Endothelial cell of umbilical vein (primary cell): ENCODE measurements at regions not wholly inside any gene's neighbourhood (a gene's known extent, or its start where the extent isn't known, plus 50 kb on each side); places are given as distances from the start of the nearest gene placed in this dataset.

Experiments used
- BruUV-seq: library from RNA; stranded (reverse); fragments of 400-500 nt; replicated peaks from 2 replicates; lab custom pipeline; 2021; lab: Mats Ljungman, UMichigan
- CTCF ChIA-PET: fragments of 300-600, 350-600 bp; sonication (Branson Sonifier 250); formaldehyde crosslinking; loops from one replicate; lab custom pipeline; 2021; ENCODE audit warnings: antibody characterized with exemption, inconsistent platforms; lab: Charles Lee
- POLR2A ChIA-PET: fragments of 300-600, 350-600 bp; sonication (Branson Sonifier 250); formaldehyde crosslinking; loops from one replicate; lab custom pipeline; 2021; ENCODE audit warnings: antibody characterized with exemption, inconsistent platforms; lab: Charles Lee
- DNase-seq: peaks from one replicate; pipeline ENCODE4 v3.0.0-alpha.2; 2011; ENCODE audit warnings: low read depth, low spot score
- FAIRE-seq: peaks from 2 replicates; lab custom pipeline; 2011; peaks lifted over from hg19 to GRCh38; lab: Jason Lieb, UNC
- H2AFZ ChIP-seq: 2 replicates; pipeline ENCODE4 v1.6.0; 2012; ENCODE audit warnings: low read depth, low read length, control low read depth, inconsistent platforms
- H3K27ac ChIP-seq: 2 replicates; pipeline ENCODE4 v1.5.1; 2011; ENCODE audit warnings: low read depth, mild to moderate bottlenecking, control low read depth, low read length, moderate library complexity; ENCODE audit not compliant: insufficient read depth
- H3K27me3 ChIP-seq, 2 experiments: 2 replicates each; pipeline versions ENCODE4 v1.6.0 to v1.6.1; 2011; ENCODE audit warnings: low read length in 2 of 2, mixed read lengths in 1 of 2; ENCODE audit not compliant: control insufficient read depth in 2 of 2, insufficient read depth in 2 of 2
- H3K36me3 ChIP-seq, 2 experiments: 2 replicates in 1 of 2; 3 replicates in 1 of 2; pipeline ENCODE4 v1.5.1; 2011; ENCODE audit warnings: low read length in 2 of 2, mild to moderate bottlenecking in 1 of 2, moderate library complexity in 1 of 2; ENCODE audit not compliant: control insufficient read depth in 2 of 2, insufficient read depth in 2 of 2; ENCODE audit errors: extremely low read depth in 1 of 2
- H3K4me1 ChIP-seq: 3 replicates; pipeline ENCODE4 v1.5.1; 2011; ENCODE audit warnings: mild to moderate bottlenecking, low read length; ENCODE audit not compliant: control insufficient read depth, insufficient read depth; ENCODE audit errors: extremely low read depth
- H3K4me2 ChIP-seq: 2 replicates; pipeline ENCODE4 v1.6.1; 2011; ENCODE audit warnings: low read length, control low read depth, mixed read lengths; ENCODE audit not compliant: insufficient read depth
- H3K4me3 ChIP-seq, 3 experiments: fragments of 200-600 bp in 1 of 3; sonication (generic), shearing (Covaris generic) in 1 of 3; replicated peaks in 1 of 3; 2 replicates each; pipeline ENCODE4 v1.5.1; 2011 to 2016; ENCODE audit warnings: control low read depth in 3 of 3, low read length in 3 of 3, mild to moderate bottlenecking in 2 of 3, inconsistent platforms in 1 of 3, low read depth in 1 of 3, moderate library complexity in 1 of 3; ENCODE audit not compliant: insufficient read depth in 1 of 3
- H3K79me2 ChIP-seq: 2 replicates; pipeline ENCODE4 v1.6.0; 2012; ENCODE audit warnings: low read length, inconsistent platforms; ENCODE audit not compliant: control insufficient read depth, insufficient read depth
- H3K9ac ChIP-seq: replicated peaks from 2 replicates; pipeline ENCODE3; 2011; ENCODE audit warnings: low read length, control low read depth; ENCODE audit not compliant: insufficient read depth; ENCODE audit errors: extremely low read depth
- H3K9me1 ChIP-seq: replicated peaks from 3 replicates; pipeline ENCODE4 v1.6.0; 2011; ENCODE audit warnings: mild to moderate bottlenecking, low read length; ENCODE audit not compliant: control insufficient read depth, insufficient read depth; ENCODE audit errors: extremely low read depth
- H3K9me3 ChIP-seq: replicated peaks from 2 replicates; pipeline ENCODE4 v1.5.1; 2012; ENCODE audit warnings: low read length, inconsistent platforms; ENCODE audit not compliant: control insufficient read depth, insufficient read depth
- H4K20me1 ChIP-seq: replicated peaks from 2 replicates; pipeline ENCODE3; 2011; ENCODE audit warnings: mild to moderate bottlenecking, low read length; ENCODE audit not compliant: control insufficient read depth, insufficient read depth; ENCODE audit errors: extremely low read depth
- CTCF ChIP-seq, 2 donors: IDR thresholded peaks; 1 replicate in 1 of 2; 2 replicates in 1 of 2; pipeline ENCODE4 v1.5.1; 2011; ENCODE audit warnings: low read length in 2 of 2, mild to moderate bottlenecking in 2 of 2, moderate library complexity in 2 of 2, control low read depth in 1 of 2, inconsistent platforms in 1 of 2, low read depth in 1 of 2; ENCODE audit not compliant: insufficient read depth in 1 of 2; ENCODE audit errors: extremely low read depth in 1 of 2
- EZH2 ChIP-seq: IDR thresholded peaks from 2 replicates; pipeline ENCODE4 v1.6.1; 2012; ENCODE audit warnings: borderline replicate concordance, low read depth, mild to moderate bottlenecking, moderate library complexity, low read length, inconsistent platforms; ENCODE audit not compliant: severe bottlenecking
- FOS ChIP-seq: IDR thresholded peaks from 2 replicates; pipeline ENCODE4 v1.6.1; 2011; ENCODE audit warnings: mild to moderate bottlenecking, low read length, moderate library complexity, borderline replicate concordance; ENCODE audit not compliant: insufficient read depth
- GATA2 ChIP-seq: IDR thresholded peaks from 2 replicates; pipeline ENCODE4 v1.7.0; 2011; ENCODE audit warnings: low read depth, mild to moderate bottlenecking, moderate library complexity, mixed read lengths, low read length; ENCODE audit not compliant: insufficient read length, insufficient read depth
- JUN ChIP-seq: IDR thresholded peaks from 2 replicates; pipeline ENCODE4 v1.6.1; 2011; ENCODE audit warnings: borderline replicate concordance, low read depth; ENCODE audit not compliant: insufficient read length, insufficient read depth
- MAX ChIP-seq: IDR thresholded peaks from 2 replicates; pipeline ENCODE4 v1.6.1; 2011; ENCODE audit not compliant: insufficient read depth, insufficient read length
- MYC ChIP-seq: IDR thresholded peaks from one replicate; pipeline ENCODE4 v1.6.1; 2011; ENCODE audit warnings: mild to moderate bottlenecking, low read depth, low read length
- POLR2A ChIP-seq: IDR thresholded peaks from 2 replicates; pipeline ENCODE4 v1.6.1; 2012; ENCODE audit warnings: low read depth, mild to moderate bottlenecking, control low read depth, low read length
- POLR2AphosphoS5 ChIP-seq: IDR thresholded peaks from 2 replicates; pipeline ENCODE4 v1.6.1; 2012; ENCODE audit warnings: low read depth, mild to moderate bottlenecking, control low read depth, low read length, moderate library complexity; ENCODE audit not compliant: insufficient read depth
- dilution Hi-C: fragments of 300-500 bp; cut with MboI; formaldehyde crosslinking; loops from one replicate; pipeline ENCODE4 v1.15.0; 2019; ENCODE audit warnings: low sequenced_read_pairs; ENCODE audit not compliant: extremely low pct_ligation_motif_present
- intact Hi-C: fragments of 100-400 bp; cut with micrococcal nuclease; formaldehyde crosslinking; loops from one replicate; pipeline ENCODE4 v1.10.0; 2022

- Histone ChIP-seq H3K4me2 (no peak overlapping the region), H3K79me2 (no peaks in the 10 kb centered on the region), H3K9ac (no peak overlapping the region), H3K27me3 (peaks cover 6 to 9% of the 10 kb centered on the region in 2 experiments), H3K27ac (no peak overlapping the region), H3K9me3 (no peaks in the 10 kb centered on the region), H3K4me1 (no peaks in the 10 kb centered on the region), H4K20me1 (no peaks in the 10 kb centered on the region), H3K36me3 (no peaks in the 10 kb centered on the region), H3K4me3 (no peak overlapping the region), H2AFZ (no peak overlapping the region), H3K9me1 (no peaks in the 10 kb centered on the region)
- CTCF ChIA-PET, result no interaction called here
- dilution Hi-C loops, result no loop called here
- no TSS peak for BruUV-seq
- intact Hi-C loops, result no loop called here
- TF ChIP-seq JUN (no peak), GATA2 (no peak), MAX (no peak), POLR2AphosphoS5 (no peak), EZH2 (no peak), FOS (no peak), POLR2A (no peak), CTCF (IDR thresholded peaks at IDR 0.05; ENCODE audit: extremely low read depth in 1 of 2, insufficient read depth in 1 of 2, low read depth in 1 of 2, low read length in 2 of 2) (no peak), MYC (no peak)
- DNase-seq (no peak), FAIRE-seq (no peak)
- POLR2A ChIA-PET, result no interaction called here
Observed at GRCh38 chr13:44107357-44108121, 227.8 kb downstream of the LACC1 start.
